ENCODE measurements at regions not wholly inside any gene's neighbourhood (a gene's known extent, or its start where the extent isn't known, plus 50 kb on each side); places are given as distances from the start of the nearest gene placed in this dataset.
A peak's percentile ranks its signal among the peaks of the same experiment; 100 is the strongest.

DNA sequence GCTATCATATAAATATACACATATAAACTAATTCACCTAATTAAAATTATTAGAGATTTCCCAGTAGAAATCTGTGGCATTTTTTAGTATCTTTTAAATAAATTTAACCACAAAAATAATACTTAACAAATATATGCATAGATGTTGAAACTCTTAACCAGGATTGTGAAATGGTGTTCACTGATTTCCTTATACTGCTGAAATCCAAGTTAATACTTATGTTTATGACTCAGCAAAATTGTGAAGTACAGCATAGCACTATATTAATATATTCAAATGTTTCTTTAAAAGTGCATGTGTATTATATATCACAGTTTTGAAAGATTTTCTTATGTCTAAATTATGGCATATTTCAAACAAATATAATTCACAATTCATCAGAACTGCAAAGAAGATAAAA is 328.2 kb upstream of the MANEA start:
- no peak for FAIRE-seq
- no peaks in the 10 kb centered on the region for H3K4me1 ChIP-seq (replicated peaks in 1 of 4; ENCODE audit: control insufficient read depth in 3 of 4, insufficient read depth in 4 of 4, low read length in 3 of 4)
- H2BK5ac ChIP-seq (ENCODE audit: low read depth, low read length): no peak overlapping the region
- no peak overlapping the region for H2BK15ac ChIP-seq (ENCODE audit: low read length)
- no peak overlapping the region for H3K18ac ChIP-seq (ENCODE audit: extremely low read depth, low read length)
- H2BK20ac ChIP-seq (ENCODE audit: low read length): no peak overlapping the region
- no peak overlapping the region for H3K9ac ChIP-seq (replicated peaks in 1 of 4; ENCODE audit: extremely low read depth in 1 of 4, low read depth in 3 of 4, low read length in 3 of 4)
- H3K79me1 ChIP-seq (ENCODE audit: low read depth, low read length): no peaks in the 10 kb centered on the region
- H3K27ac ChIP-seq (ENCODE audit: low read depth, low read length): no peak overlapping the region
- no peak overlapping the region for H2AFZ ChIP-seq (ENCODE audit: low read length)
- no peak overlapping the region for H3K4me3 ChIP-seq (ENCODE audit: extremely low read depth in 1 of 4, insufficient read depth in 2 of 4, low read depth in 3 of 4, low read length in 4 of 4)
- no peak for DNase-seq (ENCODE audit: low read depth in 1 of 2, low spot score in 2 of 2)
- no peak for TF ChIP-seq CBX8 (IDR thresholded peaks at IDR 0.05; ENCODE audit: borderline replicate concordance, low read depth, low read length)
- TF ChIP-seq BACH1 (IDR thresholded peaks at IDR 0.05; ENCODE audit: low read length): peak; percentile 58; the same call in 1 of the 2 replicates
- no peaks in the 10 kb centered on the region for H3K9me3 ChIP-seq (ENCODE audit: insufficient read depth in 2 of 2, low read depth in 1 of 2, low read length in 1 of 2)
- no peak overlapping the region for H4K5ac ChIP-seq (ENCODE audit: insufficient read length, low read depth, low read length)
- H3K14ac ChIP-seq (ENCODE audit: insufficient read length): no peak overlapping the region
- H3K4me2 ChIP-seq (ENCODE audit: insufficient read depth in 1 of 2, low read depth in 2 of 2, low read length in 2 of 2): no peak overlapping the region
- no peak overlapping the region for H3K56ac ChIP-seq (replicated peaks; ENCODE audit: insufficient read length, low read depth, low read length)
- no peak overlapping the region for H3K23ac ChIP-seq (ENCODE audit: insufficient read length)
- H3K23me2 ChIP-seq (ENCODE audit: low read depth, low read length): no peaks in the 10 kb centered on the region
- H3K27me3 ChIP-seq (replicated peaks in 1 of 4; ENCODE audit: control insufficient read depth in 3 of 4, extremely low read depth in 1 of 4, insufficient read depth in 3 of 4, low read length in 3 of 4): no peaks in the 10 kb centered on the region
- no peak overlapping the region for H4K8ac ChIP-seq (ENCODE audit: extremely low read depth, insufficient read depth, low read length)
- H3K4ac ChIP-seq (replicated peaks; ENCODE audit: insufficient read length, low read depth, low read length): no peak overlapping the region
- H3K79me2 ChIP-seq (ENCODE audit: control insufficient read depth in 1 of 2, insufficient read depth in 2 of 2, low read length in 2 of 2): no peaks in the 10 kb centered on the region
- POLR2A ChIA-PET (ENCODE audit: partially characterized antibody): no interaction called here
- no peak overlapping the region for H4K91ac ChIP-seq (replicated peaks; ENCODE audit: insufficient read length, low read length)
- CTCF ChIA-PET (ENCODE audit: partially characterized antibody): interaction anchor here (0.9 to 1.4 kb wide), 3 partner anchors 30 to 47 kb away, joined by 3 to 5 read pairs (median 5); no protein-coding TSS in a partner anchor
- H2BK12ac ChIP-seq (ENCODE audit: low read depth, low read length): no peak overlapping the region
- H2BK120ac ChIP-seq (replicated peaks; ENCODE audit: low read depth, low read length): no peak overlapping the region
- H3K36me3 ChIP-seq (ENCODE audit: control insufficient read depth in 2 of 4, insufficient read depth in 4 of 4, low read length in 3 of 4): no peaks in the 10 kb centered on the region
- no peak overlapping the region for H2AK5ac ChIP-seq (ENCODE audit: low read depth, low read length)
- H4K20me1 ChIP-seq (replicated peaks in 1 of 2; ENCODE audit: control insufficient read depth in 1 of 2, insufficient read depth in 2 of 2, low read length in 2 of 2): no peaks in the 10 kb centered on the region
